HG03280 (cell line): ENCODE measurements at regions not wholly inside any gene's neighbourhood (a gene's known extent, or its start where the extent isn't known, plus 50 kb on each side); places are given as distances from the start of the nearest gene placed in this dataset.

Experiments
- ATAC-seq: cut with Tn5 transposase; IDR thresholded peaks from one replicate; pipeline ENCODE4 v1.9.1; 2021; ENCODE audit warnings: mild to moderate bottlenecking, moderate library complexity; ENCODE audit not compliant: unreplicated experiment

- no peak for ATAC-seq
Observed at GRCh38 chr7:136051203-136051928, 74.2 kb upstream of the MTPN start.

- ATAC-seq: no peak
Observed at GRCh38 chr7:136050462-136050847, 73.3 kb upstream of the MTPN start.

- no peak for ATAC-seq
Observed at GRCh38 chr7:136049818-136050461, 72.8 kb upstream of the MTPN start.

- ATAC-seq: no peak
Observed at GRCh38 chr7:136049117-136049516, 72.0 kb upstream of the MTPN start.

- no peak for ATAC-seq
Observed at GRCh38 chr7:136046548-136046947, 69.4 kb upstream of the MTPN start.

- ATAC-seq: no peak
Observed at GRCh38 chr7:136045992-136046391, 68.8 kb upstream of the MTPN start.

GRCh38 chr7:136045181-136045580, 68.0 kb upstream of the MTPN start:
- no peak for ATAC-seq

- ATAC-seq: no peak
Observed at GRCh38 chr7:136039577-136040345, 62.6 kb upstream of the MTPN start.

GRCh38 chr7:136036336-136036735, 59.2 kb upstream of the MTPN start:
- ATAC-seq: no peak

GRCh38 chr7:136034132-136034531, 57.0 kb upstream of the MTPN start:
- ATAC-seq: no peak

GRCh38 chr7:136033413-136034031, 56.4 kb upstream of the MTPN start:
- no peak for ATAC-seq

- peak; percentile 74 for ATAC-seq
Observed at GRCh38 chr7:136030867-136031318, 53.7 kb upstream of the MTPN start.

- ATAC-seq: no peak
Observed at GRCh38 chr7:136030330-136030729, 53.2 kb upstream of the MTPN start.

GRCh38 chr7:136027160-136027559, 50.0 kb upstream of the MTPN start:
- ATAC-seq: no peak
